Aorta (tissue), 5 donors: ENCODE measurements at regions not wholly inside any gene's neighbourhood (a gene's known extent, or its start where the extent isn't known, plus 50 kb on each side); places are given as distances from the start of the nearest gene placed in this dataset.
"Not testable (repeated sequence)": the region's sequence is repeated elsewhere in the genome, so short reads cannot be mapped to it uniquely, and the experiment has no call there.

Source experiments
- ATAC-seq: fragments of 200-7000 bp; cut with Tn5 transposase; one replicate; pipeline ENCODE4 v1.9.1; 2022; ENCODE audit warnings: moderate library complexity; ENCODE audit not compliant: low FRiP score
- DNase-seq, 2 donors: peaks; one replicate each; pipeline ENCODE4 v3.0.0-alpha.2; 2020
- H3K27ac ChIP-seq, 2 donors: one replicate each; pipeline ENCODE4 v1.5.1; 2013; ENCODE audit warnings: low read length in 2 of 2, mild to moderate bottlenecking in 2 of 2, moderate library complexity in 2 of 2, control low read depth in 1 of 2, inconsistent platforms in 1 of 2, low read depth in 1 of 2
- H3K27me3 ChIP-seq, 2 donors: one replicate each; pipeline ENCODE4 v1.6.1; 2013; ENCODE audit warnings: control low read depth in 1 of 2, low read length in 1 of 2, mild to moderate bottlenecking in 1 of 2, moderate library complexity in 1 of 2; ENCODE audit not compliant: insufficient read depth in 2 of 2, control insufficient read depth in 1 of 2
- H3K36me3 ChIP-seq, 2 donors: one replicate each; pipeline ENCODE4 v1.6.1; 2013; ENCODE audit warnings: control low read depth in 1 of 2, low read length in 1 of 2, mild to moderate bottlenecking in 1 of 2; ENCODE audit not compliant: insufficient read depth in 2 of 2, control insufficient read depth in 1 of 2
- H3K4me1 ChIP-seq, 2 donors: one replicate each; pipeline ENCODE4 v1.6.1; 2013; ENCODE audit warnings: low read length in 2 of 2, control low read depth in 1 of 2, mild to moderate bottlenecking in 1 of 2, moderate library complexity in 1 of 2; ENCODE audit not compliant: insufficient read depth in 2 of 2, control insufficient read depth in 1 of 2
- H3K4me3 ChIP-seq, 2 donors: one replicate each; pipeline ENCODE4 v1.5.1; 2013; ENCODE audit warnings: low read length in 2 of 2, control low read depth in 1 of 2, mild to moderate bottlenecking in 1 of 2
- H3K9me3 ChIP-seq: one replicate; pipeline ENCODE4 v1.6.1; 2013; ENCODE audit warnings: mild to moderate bottlenecking, low read length; ENCODE audit not compliant: control insufficient read depth
- WGBS, 2 donors: extraction: QIAGEN DNeasy Blood & Tissue Kit; methylation state at CpG; one replicate each; pipeline ENCODE4 v1.1.7; 2013; 5-methylcytosine and 5-hydroxymethylcytosine counted together
- intact Hi-C, 2 donors: fragments of 100-400 bp; cut with DNase I; formaldehyde crosslinking; loops; one replicate each; pipeline versions ENCODE4 v1.14.2 to v1.15.0; 2022
- donor health status: healthy with polysubstance abuse.
- donor health status: Bipolar disorder and iron deficiency.
- donor health status: DM: no; HTN: no; CAD: no.
- donor health status: DM: no; HTN: no; CAD: no.
- donor health status: DM: yes; HTN: yes; CAD: no.

DNA sequence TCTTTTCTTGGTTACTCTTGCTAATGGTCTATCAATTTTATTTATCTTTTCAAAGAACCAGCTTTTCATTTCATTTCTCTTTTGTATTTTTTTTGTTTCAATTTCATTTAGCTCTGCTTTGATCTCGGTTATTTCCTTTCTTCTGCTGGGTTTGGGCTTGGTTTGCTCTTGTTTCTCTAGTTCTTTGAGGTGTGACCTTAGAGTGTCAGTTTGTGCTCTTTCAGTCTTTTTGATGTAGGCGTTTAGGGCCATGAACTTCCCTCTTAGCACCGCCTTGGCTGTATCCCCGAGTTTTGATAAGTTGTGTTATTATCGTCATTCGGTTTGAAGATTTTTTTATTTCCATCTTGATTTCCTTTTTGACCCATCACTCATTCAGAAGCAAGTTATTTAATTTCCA, 265.5 kb downstream of the VAPA start:
- H3K9me3 ChIP-seq, H3K4me1 ChIP-seq, intact Hi-C loops, H3K27me3 ChIP-seq, DNase-seq, ATAC-seq, H3K4me3 ChIP-seq, H3K36me3 ChIP-seq, H3K27ac ChIP-seq: not testable (repeated sequence)
- 94% methylated on average over 6 of the region's 6 CpGs for WGBS, 2 donors

- WGBS, 2 donors = 78 to 80% methylated on average over 9 to 11 of the region's 11 CpGs
- no peak overlapping the region for H3K4me3 ChIP-seq
- ATAC-seq (no peak), DNase-seq (no peak)
- no peaks in the 10 kb centered on the region for H3K27me3 ChIP-seq
- H3K27ac ChIP-seq = no peak overlapping the region
- no peaks in the 10 kb centered on the region for H3K4me1 ChIP-seq
- no peaks in the 10 kb centered on the region for H3K36me3 ChIP-seq
- intact Hi-C loops = no loop called here
- H3K9me3 ChIP-seq = peaks cover 3% of the 10 kb centered on the region
Observed at GRCh38 chr18:10182009-10182624, 268.3 kb downstream of the VAPA start.

DNA sequence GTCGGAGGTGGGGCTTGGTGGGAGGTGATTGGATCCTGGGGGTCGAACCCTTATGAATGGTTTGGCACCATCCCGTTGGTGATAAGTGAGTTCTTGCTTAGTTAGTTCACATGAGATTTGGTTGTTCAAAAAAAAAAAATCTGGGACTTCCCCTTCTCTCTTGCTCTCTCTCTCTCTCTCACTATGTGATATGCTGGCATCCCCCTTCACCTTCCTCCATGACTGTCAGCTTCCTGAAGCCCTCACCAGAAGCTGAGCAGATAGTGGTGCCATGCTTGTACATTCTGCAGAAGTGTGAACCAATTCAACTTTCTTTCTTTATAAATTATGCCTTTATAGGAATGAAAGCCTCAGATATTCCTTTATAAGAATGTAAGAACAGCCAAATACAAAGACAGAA, 269.7 kb upstream of the APCDD1 start:
- H3K9me3 ChIP-seq = peaks cover 3% of the 10 kb centered on the region
- no peak for ATAC-seq
- intact Hi-C loops = no loop called here
- 92 to 94% methylated on average over 3 of the region's 3 CpGs for WGBS, 2 donors
- no peaks in the 10 kb centered on the region for H3K4me1 ChIP-seq
- H3K36me3 ChIP-seq = no peaks in the 10 kb centered on the region
- no peak for DNase-seq
- no peak overlapping the region for H3K4me3 ChIP-seq
- no peaks in the 10 kb centered on the region for H3K27me3 ChIP-seq
- no peak overlapping the region for H3K27ac ChIP-seq

DNA sequence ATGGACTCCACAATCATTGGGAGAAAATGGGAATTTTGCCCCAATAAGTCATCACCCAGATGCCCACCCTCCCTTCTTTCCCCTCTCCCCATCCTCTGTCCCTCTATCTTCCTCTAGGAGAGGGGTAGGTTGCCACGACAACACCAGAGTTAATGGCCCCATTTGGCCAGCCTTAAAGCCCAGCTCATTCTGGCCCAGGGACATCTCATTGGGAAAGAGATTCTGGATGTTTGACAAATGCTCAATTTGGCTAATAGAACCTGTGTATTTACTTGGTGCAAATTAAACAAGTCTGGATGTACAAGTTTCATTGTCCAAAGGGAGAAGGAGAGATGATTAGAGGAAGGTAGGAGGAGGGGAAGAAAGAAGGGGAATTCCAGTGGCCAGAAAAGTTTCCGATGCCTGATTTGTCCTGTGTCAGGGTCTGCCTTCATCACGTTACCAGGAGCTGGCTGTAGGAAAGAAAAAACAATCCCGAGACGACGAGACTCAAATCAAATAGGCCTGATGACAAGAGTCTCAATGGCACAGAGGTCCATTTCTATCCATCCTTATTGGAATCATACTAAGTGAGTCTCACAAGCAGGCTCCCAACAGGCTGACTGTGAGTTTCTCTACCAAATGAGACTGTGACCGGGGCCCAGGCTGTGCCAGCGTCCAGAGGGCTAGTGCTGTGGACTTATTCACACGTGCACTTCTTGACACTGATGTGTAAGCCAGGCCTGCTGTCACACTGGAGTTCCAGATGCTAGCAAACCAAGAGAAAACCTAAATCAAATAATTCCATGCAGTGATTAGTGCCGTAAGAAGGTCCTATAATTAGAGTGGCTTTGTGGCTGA, 265.2 kb upstream of the APCDD1 start:
- H3K27ac ChIP-seq = no peak overlapping the region
- ATAC-seq (no peak), DNase-seq (no peak)
- intact Hi-C loops = no loop called here
- H3K9me3 ChIP-seq = no peaks in the 10 kb centered on the region
- no peak overlapping the region for H3K4me3 ChIP-seq
- no peaks in the 10 kb centered on the region for H3K4me1 ChIP-seq
- H3K36me3 ChIP-seq = no peaks in the 10 kb centered on the region
- no peaks in the 10 kb centered on the region for H3K27me3 ChIP-seq
- WGBS, 2 donors = 80 to 85% methylated on average over 10 of the region's 10 CpGs

- Histone ChIP-seq H3K4me3 (no peak overlapping the region), H3K36me3 (no peaks in the 10 kb centered on the region), H3K27ac (no peak overlapping the region), H3K4me1 (no peaks in the 10 kb centered on the region), H3K9me3 (no peaks in the 10 kb centered on the region), H3K27me3 (no peaks in the 10 kb centered on the region)
- DNase-seq = no peak
- intact Hi-C loops = no loop called here
- no peak for ATAC-seq
- WGBS, 2 donors = 96 to 97% methylated on average over 4 of the region's 4 CpGs
Observed at GRCh38 chr18:10190564-10190963, 263.9 kb upstream of the APCDD1 start.

GRCh38 chr18:10193444-10193843, 261.0 kb upstream of the APCDD1 start:
- H3K9me3 ChIP-seq = no peaks in the 10 kb centered on the region
- no peak for ATAC-seq
- WGBS, 2 donors = 92 to 93% methylated on average over 3 of the region's 3 CpGs
- DNase-seq = no peak
- H3K27me3 ChIP-seq = no peaks in the 10 kb centered on the region
- intact Hi-C loops = no loop called here
- no peak overlapping the region for H3K4me3 ChIP-seq
- H3K27ac ChIP-seq = no peak overlapping the region
- H3K36me3 ChIP-seq = no peaks in the 10 kb centered on the region
- no peaks in the 10 kb centered on the region for H3K4me1 ChIP-seq

DNA sequence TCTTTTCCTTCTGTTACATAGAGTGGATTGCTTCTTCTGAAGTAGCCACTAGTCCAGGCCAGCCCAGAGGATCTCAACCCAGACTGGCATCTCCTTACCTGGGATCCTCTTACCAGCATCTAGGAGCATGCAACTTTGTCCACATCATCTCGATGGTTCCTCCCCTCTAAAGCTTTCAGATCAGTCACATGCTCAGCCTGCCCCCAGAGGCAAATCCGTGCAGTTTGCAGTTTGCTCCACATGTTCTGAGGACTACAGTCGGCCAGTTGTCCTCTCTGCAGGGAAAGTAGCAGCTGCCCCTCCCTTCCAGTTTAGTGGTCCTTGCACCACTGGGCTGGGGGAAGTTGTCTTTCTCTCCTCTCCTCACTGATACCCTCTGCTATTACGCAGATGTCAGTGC, 259.8 kb upstream of the APCDD1 start:
- Histone ChIP-seq H3K9me3 (no peaks in the 10 kb centered on the region), H3K4me3 (no peak overlapping the region), H3K27ac (no peak overlapping the region), H3K27me3 (no peaks in the 10 kb centered on the region), H3K36me3 (no peaks in the 10 kb centered on the region), H3K4me1 (no peaks in the 10 kb centered on the region)
- 34 to 43% methylated on average over 4 of the region's 4 CpGs for WGBS, 2 donors
- intact Hi-C loops = no loop called here
- DNase-seq (no peak), ATAC-seq (no peak)

- Histone ChIP-seq H3K4me1 (no peaks in the 10 kb centered on the region), H3K9me3 (no peaks in the 10 kb centered on the region), H3K4me3 (no peak overlapping the region), H3K27me3 (no peaks in the 10 kb centered on the region), H3K36me3 (no peaks in the 10 kb centered on the region), H3K27ac (no peak overlapping the region)
- ATAC-seq (no peak), DNase-seq (no peak)
- 83 to 85% methylated on average over 2 of the region's 2 CpGs for WGBS, 2 donors
- intact Hi-C loops = no loop called here
Observed at GRCh38 chr18:10195529-10195928, 258.9 kb upstream of the APCDD1 start.

- Histone ChIP-seq H3K36me3 (no peaks in the 10 kb centered on the region), H3K27me3 (no peaks in the 10 kb centered on the region), H3K9me3 (no peaks in the 10 kb centered on the region), H3K27ac (no peak overlapping the region), H3K4me3 (no peak overlapping the region), H3K4me1 (no peaks in the 10 kb centered on the region)
- intact Hi-C loops = no loop called here
- 91 to 97% methylated on average over 12 of the region's 12 CpGs for WGBS, 2 donors
- ATAC-seq = no peak
- DNase-seq = no peak
Observed at GRCh38 chr18:10197097-10197496, 257.3 kb upstream of the APCDD1 start.
